ENCODE measurements at regions not wholly inside any gene's neighbourhood (a gene's known extent, or its start where the extent isn't known, plus 50 kb on each side); places are given as distances from the start of the nearest gene placed in this dataset.

- H3K36me3 Mint-ChIP-seq, result no peaks in the 10 kb centered on the region
- no peak for DNase-seq
- no peaks in the 10 kb centered on the region for H3K4me1 Mint-ChIP-seq
- no peak overlapping the region for H3K27ac Mint-ChIP-seq
- Histone ChIP-seq H3K4me1 (ENCODE audit: control insufficient read depth, insufficient read depth, low read length, poor library complexity, severe bottlenecking) (no peaks in the 10 kb centered on the region), H3K36me3 (ENCODE audit: control insufficient read depth, insufficient read depth, low read length) (no peaks in the 10 kb centered on the region), H3K27ac (ENCODE audit: insufficient read depth, low read length, poor library complexity, severe bottlenecking) (no peak overlapping the region), H3K9me3 (ENCODE audit: control insufficient read depth in 2 of 2, low read length in 2 of 2) (no peaks in the 10 kb centered on the region), H3K4me3 (ENCODE audit: low read depth, low read length) (no peak overlapping the region), H3K27me3 (ENCODE audit: control insufficient read depth, insufficient read depth, low read length) (no peaks in the 10 kb centered on the region)
- no peak overlapping the region for H3K4me3 Mint-ChIP-seq
- ATAC-seq (ENCODE audit: low read depth in 2 of 2), result no peak
- H3K27me3 Mint-ChIP-seq, result no peaks in the 10 kb centered on the region
- peaks cover 0 to 10% (median 5%) of the 10 kb centered on the region in 7 donors for H3K9me3 Mint-ChIP-seq
Observed at GRCh38 chr3:25367025-25367424, 61.0 kb upstream of the RARB start.

DNA sequence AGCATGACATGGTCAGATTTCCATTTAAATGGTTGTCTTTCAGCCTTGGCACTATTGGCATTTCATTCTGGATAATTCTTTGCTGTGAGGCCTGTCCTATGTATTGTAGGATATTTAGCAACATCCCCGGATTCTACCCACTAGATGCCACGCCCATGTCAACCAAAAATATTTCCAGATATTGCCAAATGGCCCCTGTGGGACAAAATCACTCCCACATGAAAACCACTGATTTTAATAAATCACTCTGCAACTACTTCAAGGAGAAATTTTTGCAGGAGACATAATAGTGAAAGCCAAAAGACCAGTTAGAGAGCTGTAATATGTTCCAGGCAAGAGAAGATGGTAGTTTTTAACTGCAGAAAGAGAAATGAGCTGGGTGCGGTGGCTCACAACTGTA is 55.9 kb upstream of the RARB start:
- Mint-ChIP-seq H3K36me3 (no peaks in the 10 kb centered on the region), H3K4me3 (no peak overlapping the region), H3K27me3 (no peaks in the 10 kb centered on the region), H3K9me3 (peaks cover 0 to 10% (median 3%) of the 10 kb centered on the region in 7 donors), H3K4me1 (no peaks in the 10 kb centered on the region), H3K27ac (no peak overlapping the region)
- ATAC-seq (ENCODE audit: low read depth in 2 of 2) (no peak), DNase-seq (no peak)
- no peak overlapping the region for H3K4me3 ChIP-seq (ENCODE audit: low read depth, low read length)
- no peak overlapping the region for H3K27ac ChIP-seq (ENCODE audit: insufficient read depth, low read length, poor library complexity, severe bottlenecking)
- H3K4me1 ChIP-seq (ENCODE audit: control insufficient read depth, insufficient read depth, low read length, poor library complexity, severe bottlenecking), result no peaks in the 10 kb centered on the region
- H3K27me3 ChIP-seq (ENCODE audit: control insufficient read depth, insufficient read depth, low read length), result no peaks in the 10 kb centered on the region
- no peaks in the 10 kb centered on the region for H3K36me3 ChIP-seq (ENCODE audit: control insufficient read depth, insufficient read depth, low read length)
- H3K9me3 ChIP-seq (ENCODE audit: control insufficient read depth in 2 of 2, low read length in 2 of 2), result no peaks in the 10 kb centered on the region

- H3K36me3 Mint-ChIP-seq, result no peaks in the 10 kb centered on the region
- ATAC-seq (ENCODE audit: low read depth in 2 of 2), result no peak
- H3K27ac Mint-ChIP-seq, result no peak overlapping the region
Observed at GRCh38 chr3:25376340-25376739, 51.7 kb upstream of the RARB start.

DNA sequence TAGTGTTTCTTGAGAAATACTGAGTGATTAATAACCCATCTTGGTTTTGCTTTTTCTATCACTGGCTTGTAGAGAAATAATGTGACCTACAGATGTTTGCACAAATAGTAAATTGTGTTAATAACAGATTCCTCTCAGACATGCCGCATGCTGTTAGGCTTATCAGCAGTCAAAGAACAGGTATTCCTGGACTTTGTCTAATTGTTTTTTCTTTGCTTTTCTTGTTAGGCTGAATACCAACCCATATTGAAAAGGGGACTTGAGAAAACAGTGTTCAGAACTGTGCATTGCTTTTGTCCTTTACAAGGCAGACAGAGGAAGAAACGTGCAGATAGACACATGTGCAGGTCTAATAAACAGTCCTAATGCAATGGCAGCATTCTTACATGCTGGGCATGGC is 51.0 kb upstream of the RARB start:
- ATAC-seq (ENCODE audit: low read depth in 2 of 2), result no peak

More at GRCh38 chr3:25376340-25376739, 51.7 kb upstream of the RARB start:
- H3K9me3 ChIP-seq (ENCODE audit: control insufficient read depth in 2 of 2, low read length in 2 of 2), result no peaks in the 10 kb centered on the region
- no peaks in the 10 kb centered on the region for H3K4me1 ChIP-seq (ENCODE audit: control insufficient read depth, insufficient read depth, low read length, poor library complexity, severe bottlenecking)
- no peaks in the 10 kb centered on the region for H3K27me3 ChIP-seq (ENCODE audit: control insufficient read depth, insufficient read depth, low read length)
- no peaks in the 10 kb centered on the region for H3K4me1 Mint-ChIP-seq
- H3K9me3 Mint-ChIP-seq, result peaks cover 0 to 7% (median 3%) of the 10 kb centered on the region in 7 donors
- H3K27ac ChIP-seq (ENCODE audit: insufficient read depth, low read length, poor library complexity, severe bottlenecking), result no peak overlapping the region
- H3K4me3 Mint-ChIP-seq, result no peak overlapping the region
- H3K4me3 ChIP-seq (ENCODE audit: low read depth, low read length), result no peak overlapping the region
- no peaks in the 10 kb centered on the region for H3K36me3 ChIP-seq (ENCODE audit: control insufficient read depth, insufficient read depth, low read length)
- no peak for DNase-seq
- H3K27me3 Mint-ChIP-seq, result no peaks in the 10 kb centered on the region

More for the DNA sequence above, 51.0 kb upstream of the RARB start:
- H3K4me1 ChIP-seq (ENCODE audit: control insufficient read depth, insufficient read depth, low read length, poor library complexity, severe bottlenecking), result no peaks in the 10 kb centered on the region
- no peaks in the 10 kb centered on the region for H3K27me3 Mint-ChIP-seq
- no peak for DNase-seq
- H3K4me1 Mint-ChIP-seq, result no peaks in the 10 kb centered on the region
- no peaks in the 10 kb centered on the region for H3K36me3 ChIP-seq (ENCODE audit: control insufficient read depth, insufficient read depth, low read length)
- H3K27ac Mint-ChIP-seq, result no peak overlapping the region
- no peak overlapping the region for H3K4me3 ChIP-seq (ENCODE audit: low read depth, low read length)
- H3K27ac ChIP-seq (ENCODE audit: insufficient read depth, low read length, poor library complexity, severe bottlenecking), result no peak overlapping the region
- H3K36me3 Mint-ChIP-seq, result no peaks in the 10 kb centered on the region
- H3K9me3 Mint-ChIP-seq, result peaks cover 0 to 5% (median 2%) of the 10 kb centered on the region in 7 donors
- no peak overlapping the region for H3K4me3 Mint-ChIP-seq
- no peaks in the 10 kb centered on the region for H3K27me3 ChIP-seq (ENCODE audit: control insufficient read depth, insufficient read depth, low read length)
- H3K9me3 ChIP-seq (ENCODE audit: control insufficient read depth in 2 of 2, low read length in 2 of 2), result no peaks in the 10 kb centered on the region

All from CD4-positive, CD25-positive, alpha-beta regulatory T cell (primary cell).